H1 (cell line): ENCODE measurements at regions not wholly inside any gene's neighbourhood (a gene's known extent, or its start where the extent isn't known, plus 50 kb on each side); places are given as distances from the start of the nearest gene placed in this dataset.
A peak's percentile ranks its signal among the peaks of the same experiment; 100 is the strongest.

Source experiments
- CTCF ChIA-PET: fragments of 300-600 bp; sonication (Branson Sonifier 250); formaldehyde crosslinking; loops from one replicate; lab custom pipeline; 2021; ENCODE audit not compliant: partially characterized antibody; lab: Charles Lee
- POLR2A ChIA-PET: fragments of 300-600 bp; sonication (Branson Sonifier 250); formaldehyde crosslinking; loops from one replicate; lab custom pipeline; 2021; ENCODE audit warnings: inconsistent platforms; ENCODE audit not compliant: partially characterized antibody; lab: Charles Lee
- DNase-seq, 2 experiments: peaks; one replicate each; pipeline versions ENCODE4 v3.0.0 to v3.0.0-alpha.2; 2010 to 2022; ENCODE audit warnings: low spot score in 2 of 2, low read depth in 1 of 2, mixed read lengths in 1 of 2
- FAIRE-seq: peaks from 2 replicates; lab custom pipeline; 2011; peaks lifted over from hg19 to GRCh38; lab: Jason Lieb, UNC
- H2AFZ ChIP-seq: 2 replicates; pipeline ENCODE4 v1.8.1; 2012; ENCODE audit warnings: low read length, inconsistent platforms
- H2AK5ac ChIP-seq: 2 replicates; pipeline ENCODE4 v1.6.1; 2013; ENCODE audit warnings: low read depth, low read length
- H2BK120ac ChIP-seq: replicated peaks from 2 replicates; pipeline ENCODE3; 2013; ENCODE audit warnings: low read depth, low read length, inconsistent platforms
- H2BK12ac ChIP-seq: 2 replicates; pipeline ENCODE4 v1.6.1; 2013; ENCODE audit warnings: low read depth, low read length
- H2BK15ac ChIP-seq: 2 replicates; pipeline ENCODE4 v1.6.1; 2013; ENCODE audit warnings: low read length
- H2BK20ac ChIP-seq: 2 replicates; pipeline ENCODE4 v1.6.1; 2013; ENCODE audit warnings: low read length
- H2BK5ac ChIP-seq: 2 replicates; pipeline ENCODE4 v1.6.1; 2013; ENCODE audit warnings: low read depth, low read length
- H3K14ac ChIP-seq: 2 replicates; pipeline ENCODE4 v1.6.1; 2013; ENCODE audit warnings: inconsistent platforms; ENCODE audit not compliant: insufficient read length
- H3K18ac ChIP-seq: 2 replicates; pipeline ENCODE4 v1.6.1; 2013; ENCODE audit warnings: low read length; ENCODE audit errors: extremely low read depth
- H3K23ac ChIP-seq: 2 replicates; pipeline ENCODE4 v1.6.1; 2013; ENCODE audit warnings: inconsistent platforms; ENCODE audit not compliant: insufficient read length
- H3K23me2 ChIP-seq: 2 replicates; pipeline ENCODE4 v1.6.1; 2013; ENCODE audit warnings: low read depth, low read length
- H3K27ac ChIP-seq: 2 replicates; pipeline ENCODE4 v1.6.1; 2011; ENCODE audit warnings: low read depth, low read length, inconsistent platforms
- H3K27me3 ChIP-seq, 4 experiments: replicated peaks in 1 of 4; 1 replicate in 1 of 4; 2 replicates in 3 of 4; pipeline versions ENCODE4 v1.6.1 to v1.8.1; 2011 to 2013; ENCODE audit warnings: low read length in 3 of 4, mild to moderate bottlenecking in 3 of 4, inconsistent platforms in 2 of 4, mixed read lengths in 2 of 4, moderate library complexity in 1 of 4; ENCODE audit not compliant: control insufficient read depth in 3 of 4, insufficient read depth in 3 of 4; ENCODE audit errors: extremely low read depth in 1 of 4
- H3K36me3 ChIP-seq, 4 experiments: 2 replicates each; pipeline versions ENCODE4 v1.6.1 to v1.8.1; 2011 to 2013; ENCODE audit warnings: mild to moderate bottlenecking in 4 of 4, low read length in 3 of 4, moderate library complexity in 2 of 4, control low read depth in 1 of 4, inconsistent platforms in 1 of 4; ENCODE audit not compliant: insufficient read depth in 4 of 4, control insufficient read depth in 2 of 4
- H3K4ac ChIP-seq: replicated peaks from 2 replicates; pipeline ENCODE3; 2013; ENCODE audit warnings: low read length, low read depth, mixed read lengths, inconsistent platforms; ENCODE audit not compliant: insufficient read length
- H3K4me1 ChIP-seq, 4 experiments: replicated peaks in 1 of 4; 1 replicate in 1 of 4; 2 replicates in 3 of 4; pipeline versions ENCODE4 v1.6.1 to v1.8.1; 2011 to 2013; ENCODE audit warnings: low read length in 3 of 4, inconsistent platforms in 2 of 4, mixed read lengths in 1 of 4; ENCODE audit not compliant: insufficient read depth in 4 of 4, control insufficient read depth in 3 of 4
- H3K4me2 ChIP-seq, 2 experiments: 2 replicates each; pipeline versions ENCODE4 v1.6.1 to v1.8.1; 2011 to 2013; ENCODE audit warnings: low read depth in 2 of 2, low read length in 2 of 2, control low read depth in 1 of 2, inconsistent platforms in 1 of 2, mild to moderate bottlenecking in 1 of 2; ENCODE audit not compliant: insufficient read depth in 1 of 2
- H3K4me3 ChIP-seq, 4 experiments: fragments of 200-600, 300-600 bp in 1 of 4; sonication (generic), shearing (Covaris generic), sonication (Bioruptor Twin) in 1 of 4; 2 replicates each; pipeline versions ENCODE4 v1.5.1 to v1.8.1; 2011 to 2016; ENCODE audit warnings: low read length in 4 of 4, low read depth in 3 of 4, control low read depth in 2 of 4, inconsistent platforms in 2 of 4, mild to moderate bottlenecking in 2 of 4, mixed read lengths in 1 of 4, moderate library complexity in 1 of 4; ENCODE audit not compliant: insufficient read depth in 2 of 4; ENCODE audit errors: extremely low read depth in 1 of 4
- H3K56ac ChIP-seq: replicated peaks from 2 replicates; pipeline ENCODE3; 2013; ENCODE audit warnings: low read depth, mild to moderate bottlenecking, mixed read lengths, low read length, inconsistent platforms; ENCODE audit not compliant: insufficient read length
- H3K79me1 ChIP-seq: 2 replicates; pipeline ENCODE4 v1.6.1; 2013; ENCODE audit warnings: low read depth, low read length, control low read depth
- H3K79me2 ChIP-seq, 2 experiments: 2 replicates each; pipeline versions ENCODE4 v1.6.1 to v1.8.1; 2012 to 2013; ENCODE audit warnings: low read length in 2 of 2, mild to moderate bottlenecking in 2 of 2, inconsistent platforms in 1 of 2; ENCODE audit not compliant: insufficient read depth in 2 of 2, control insufficient read depth in 1 of 2
- H3K9ac ChIP-seq, 4 experiments: replicated peaks in 1 of 4; 1 replicate in 1 of 4; 2 replicates in 3 of 4; pipeline versions ENCODE4 v1.6.1 to v1.8.1; 2011 to 2013; ENCODE audit warnings: low read depth in 3 of 4, low read length in 3 of 4, control low read depth in 2 of 4, mild to moderate bottlenecking in 2 of 4, moderate library complexity in 2 of 4, inconsistent platforms in 1 of 4; ENCODE audit errors: extremely low read depth in 1 of 4
- H3K9me3 ChIP-seq, 2 experiments: 2 replicates each; pipeline versions ENCODE4 v1.6.1 to v1.8.1; 2012 to 2013; ENCODE audit warnings: mild to moderate bottlenecking in 2 of 2, moderate library complexity in 2 of 2, control low read depth in 1 of 2, inconsistent platforms in 1 of 2, low read depth in 1 of 2, low read length in 1 of 2, mixed read lengths in 1 of 2; ENCODE audit not compliant: insufficient read depth in 2 of 2
- H4K20me1 ChIP-seq, 2 experiments: replicated peaks in 1 of 2; 2 replicates each; pipeline versions ENCODE3 to v1.8.1; 2011 to 2013; ENCODE audit warnings: inconsistent platforms in 2 of 2, low read length in 2 of 2, mild to moderate bottlenecking in 1 of 2; ENCODE audit not compliant: insufficient read depth in 2 of 2, control insufficient read depth in 1 of 2
- H4K5ac ChIP-seq: 2 replicates; pipeline ENCODE4 v1.6.1; 2013; ENCODE audit warnings: low read length, low read depth, mixed read lengths, inconsistent platforms; ENCODE audit not compliant: insufficient read length
- H4K8ac ChIP-seq: 2 replicates; pipeline ENCODE4 v1.8.0; 2013; ENCODE audit warnings: mild to moderate bottlenecking, moderate library complexity, low read length, inconsistent platforms; ENCODE audit not compliant: insufficient read depth; ENCODE audit errors: extremely low read depth
- H4K91ac ChIP-seq: replicated peaks from 2 replicates; pipeline ENCODE3; 2013; ENCODE audit warnings: low read length, mixed read lengths, inconsistent platforms; ENCODE audit not compliant: insufficient read length
- BCL11A ChIP-seq, 2 experiments: IDR thresholded peaks; one replicate each; pipeline ENCODE4 v1.6.1; 2011; ENCODE audit warnings: low read depth in 2 of 2, low read length in 2 of 2, mild to moderate bottlenecking in 2 of 2
- EP300 ChIP-seq, 2 experiments: IDR thresholded peaks; 1 replicate in 1 of 2; 2 replicates in 1 of 2; pipeline ENCODE4 v1.6.1; 2011 to 2012; ENCODE audit warnings: low read depth in 2 of 2, low read length in 2 of 2, mild to moderate bottlenecking in 2 of 2, borderline replicate concordance in 1 of 2, inconsistent platforms in 1 of 2, moderate library complexity in 1 of 2
- HDAC6 ChIP-seq: IDR thresholded peaks from one replicate; pipeline ENCODE4 v1.7.1; 2012; ENCODE audit warnings: low read depth, mild to moderate bottlenecking, inconsistent platforms, low read length, moderate library complexity
- JUND ChIP-seq: IDR thresholded peaks from 2 replicates; pipeline ENCODE4 v1.6.1; 2011; ENCODE audit warnings: mild to moderate bottlenecking, improper control_type of control experiment, low read length
- KDM5A ChIP-seq: fragments of 200-600 bp; IDR thresholded peaks from 2 replicates; pipeline ENCODE4 v1.7.1; 2012; ENCODE audit warnings: mild to moderate bottlenecking, low read length, inconsistent platforms, mixed read lengths
- NANOG ChIP-seq: IDR thresholded peaks from 2 replicates; pipeline ENCODE4 v1.6.1; 2011; ENCODE audit warnings: low read length, low read depth, mild to moderate bottlenecking, inconsistent platforms; ENCODE audit not compliant: insufficient read depth, poor library complexity, severe bottlenecking
- POLR2A ChIP-seq, 2 experiments: IDR thresholded peaks; 1 replicate in 1 of 2; 2 replicates in 1 of 2; pipeline ENCODE4 v1.6.1; 2011; ENCODE audit warnings: low read depth in 2 of 2, low read length in 2 of 2, mild to moderate bottlenecking in 2 of 2; ENCODE audit errors: control extremely low read depth in 1 of 2
- RFX5 ChIP-seq: IDR thresholded peaks from 2 replicates; pipeline ENCODE4 v1.6.1; 2011; ENCODE audit warnings: low read depth, low read length, improper control_type of control experiment, borderline replicate concordance
- RNF2 ChIP-seq: fragments of 200-900, 300-1000 bp; sonication (generic); IDR thresholded peaks from 2 replicates; pipeline ENCODE4 v1.7.1; 2016; ENCODE audit warnings: borderline replicate concordance, low read depth, mild to moderate bottlenecking, antibody characterized with exemption, low read length; ENCODE audit not compliant: poor library complexity, severe bottlenecking; ENCODE audit errors: missing control alignments
- SIRT6 ChIP-seq: IDR thresholded peaks from one replicate; pipeline ENCODE4 v1.7.1; 2012; ENCODE audit warnings: low read length, inconsistent platforms
- SP4 ChIP-seq: IDR thresholded peaks from 2 replicates; pipeline ENCODE4 v1.6.1; 2012; ENCODE audit warnings: low read length, inconsistent platforms
- ZNF274 ChIP-seq: IDR thresholded peaks from 2 replicates; pipeline ENCODE4 v1.7.0; 2012; ENCODE audit warnings: low read length, borderline replicate concordance; ENCODE audit errors: extremely low read depth
- WGBS, 2 experiments: shearing (Covaris generic) in 1 of 2; methylation state at CpG; one replicate each; pipeline versions ENCODE4 v1.1.6 to v1.1.7; 2013 to 2015; ENCODE audit warnings: low lambda C conversion rate in 2 of 2, mixed read lengths in 2 of 2, inconsistent platforms in 1 of 2, low coverage in 1 of 2, missing lambda C conversion rate in 1 of 2; ENCODE audit not compliant: insufficient replicate concordance in 2 of 2, insufficient coverage in 1 of 2, insufficient read length in 1 of 2; ENCODE audit errors: extremely low coverage in 1 of 2, missing lambda C conversion rate in 1 of 2; 5-methylcytosine and 5-hydroxymethylcytosine counted together
- TF ChIP-seq, protein P1 (sequence below): IDR thresholded peaks from 2 replicates; pipeline ENCODE4 v1.6.1; 2012; ENCODE audit warnings: low read length, inconsistent platforms

- FAIRE-seq (peak; percentile 24), DNase-seq (no peak)
- no peak overlapping the region for H3K9ac ChIP-seq
- no peaks in the 10 kb centered on the region for H3K23me2 ChIP-seq
- no peak overlapping the region for H2BK12ac ChIP-seq
- H3K4me2 ChIP-seq = no peak overlapping the region
- H2AFZ ChIP-seq = peak overlapping the region; percentile 34; the same call in 1 of the 2 replicates
- H2BK5ac ChIP-seq = no peak overlapping the region
- H2BK20ac ChIP-seq = no peak overlapping the region
- no peaks in the 10 kb centered on the region for H3K27me3 ChIP-seq
- H2AK5ac ChIP-seq = no peak overlapping the region
- H3K56ac ChIP-seq = no peak overlapping the region
- no peaks in the 10 kb centered on the region for H3K79me1 ChIP-seq
- no peak overlapping the region for H3K27ac ChIP-seq
- H3K9me3 ChIP-seq = no peaks in the 10 kb centered on the region
- H4K20me1 ChIP-seq = no peaks in the 10 kb centered on the region
- no peak overlapping the region for H3K18ac ChIP-seq
- no peak overlapping the region for H3K4ac ChIP-seq
- H2BK120ac ChIP-seq = no peak overlapping the region
- H3K79me2 ChIP-seq = no peaks in the 10 kb centered on the region
- H3K4me3 ChIP-seq = no peak overlapping the region
- peaks cover 0 to 5% (median 0%) of the 10 kb centered on the region in 4 experiments; a peak in 1 of 7 replicates for H3K4me1 ChIP-seq
- ChIA-PET CTCF (interaction anchor here (0.8 to 1.9 kb wide), 4 partner anchors 9 to 108 kb away, joined by 3 to 6 read pairs (median 3); no protein-coding TSS in a partner anchor), POLR2A (interaction anchor here (1.0 kb wide), 1 partner anchor 24 kb away, joined by 3 read pairs; no protein-coding TSS in a partner anchor)
- 100% methylated on average over 1 of the region's 1 CpG; no CpG with 5 or more reads in 1 of the 2 experiments for WGBS, 2 experiments
- H3K14ac ChIP-seq = no peak overlapping the region
- H3K36me3 ChIP-seq = no peaks in the 10 kb centered on the region
- no peak overlapping the region for H2BK15ac ChIP-seq
- H3K23ac ChIP-seq = no peak overlapping the region
- H4K8ac ChIP-seq = no peak overlapping the region
- no peak overlapping the region for H4K91ac ChIP-seq
- no peak overlapping the region for H4K5ac ChIP-seq
- TF ChIP-seq EP300 (IDR thresholded peaks at IDR 0.05; ENCODE audit: borderline replicate concordance in 1 of 2, low read depth in 2 of 2, low read length in 2 of 2) (no peak), POLR2A (IDR thresholded peaks at IDR 0.05; ENCODE audit: control extremely low read depth in 1 of 2, low read depth in 2 of 2, low read length in 2 of 2) (no peak), SP4 (no peak), HDAC6 (no peak), KDM5A (no peak), RFX5 (no peak), SIRT6 (no peak), NANOG (no peak), JUND (no peak), BCL11A (IDR thresholded peaks at IDR 0.05; ENCODE audit: low read depth in 2 of 2, low read length in 2 of 2) (no peak), ZNF274 (no peak), RNF2 (no peak)
- TF ChIP-seq, protein P1, sequence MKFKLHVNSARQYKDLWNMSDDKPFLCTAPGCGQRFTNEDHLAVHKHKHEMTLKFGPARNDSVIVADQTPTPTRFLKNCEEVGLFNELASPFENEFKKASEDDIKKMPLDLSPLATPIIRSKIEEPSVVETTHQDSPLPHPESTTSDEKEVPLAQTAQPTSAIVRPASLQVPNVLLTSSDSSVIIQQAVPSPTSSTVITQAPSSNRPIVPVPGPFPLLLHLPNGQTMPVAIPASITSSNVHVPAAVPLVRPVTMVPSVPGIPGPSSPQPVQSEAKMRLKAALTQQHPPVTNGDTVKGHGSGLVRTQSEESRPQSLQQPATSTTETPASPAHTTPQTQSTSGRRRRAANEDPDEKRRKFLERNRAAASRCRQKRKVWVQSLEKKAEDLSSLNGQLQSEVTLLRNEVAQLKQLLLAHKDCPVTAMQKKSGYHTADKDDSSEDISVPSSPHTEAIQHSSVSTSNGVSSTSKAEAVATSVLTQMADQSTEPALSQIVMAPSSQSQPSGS = no peak
Measured at GRCh38 chr13:47831265-47831664, 169.8 kb downstream of the SUCLA2 start.
